ENCODE measurements at regions not wholly inside any gene's neighbourhood (a gene's known extent, or its start where the extent isn't known, plus 50 kb on each side); places are given as distances from the start of the nearest gene placed in this dataset.
"Not testable (repeated sequence)": the region's sequence is repeated elsewhere in the genome, so short reads cannot be mapped to it uniquely, and the experiment has no call there.

- not testable (repeated sequence) for DNase-seq
Observed at GRCh38 chr1:147061880-147062279, 110.4 kb downstream of the PRKAB2 start.

- DNase-seq = no peak
Observed at GRCh38 chr1:147053269-147053668, 115.1 kb downstream of the NBPF12 start.

GRCh38 chr1:147052677-147053076, 114.6 kb downstream of the NBPF12 start:
- no peak for DNase-seq

- no peak for DNase-seq
Observed at GRCh38 chr1:147052143-147052542, 114.0 kb downstream of the NBPF12 start.

- no peak for DNase-seq
Observed at GRCh38 chr1:147051136-147051535, 113.0 kb downstream of the NBPF12 start.

GRCh38 chr1:147050654-147051053, 112.5 kb downstream of the NBPF12 start:
- no peak for DNase-seq

GRCh38 chr1:147046863-147047394, 108.8 kb downstream of the NBPF12 start:
- not testable (repeated sequence) for DNase-seq

- DNase-seq = no peak
Observed at GRCh38 chr1:147046189-147046862, 108.2 kb downstream of the NBPF12 start.

Data from NCI-H2107 (cell line).